ENCODE measurements at regions not wholly inside any gene's neighbourhood (a gene's known extent, or its start where the extent isn't known, plus 50 kb on each side); places are given as distances from the start of the nearest gene placed in this dataset.

DNA sequence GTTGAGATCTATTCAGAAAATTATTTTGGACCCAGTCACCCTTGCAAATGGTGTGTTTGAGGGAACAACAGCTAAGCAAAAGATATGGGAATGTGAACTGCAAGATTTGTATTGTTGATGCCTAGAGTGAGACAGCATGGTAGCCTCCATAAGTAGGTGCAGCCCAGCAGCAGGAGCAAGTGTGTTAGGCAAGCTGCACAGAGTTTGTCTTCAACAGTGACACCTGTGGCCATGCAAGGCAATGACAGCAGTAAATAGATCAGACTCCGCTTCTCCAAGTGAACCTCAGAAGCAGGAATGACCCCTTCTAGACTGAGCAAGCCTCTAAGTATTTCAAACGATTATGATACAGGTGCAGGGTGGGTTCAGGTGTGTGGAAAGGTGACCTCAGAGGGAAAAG, 133.4 kb upstream of the MSX1 start:
- TF ChIP-seq, protein P1, sequence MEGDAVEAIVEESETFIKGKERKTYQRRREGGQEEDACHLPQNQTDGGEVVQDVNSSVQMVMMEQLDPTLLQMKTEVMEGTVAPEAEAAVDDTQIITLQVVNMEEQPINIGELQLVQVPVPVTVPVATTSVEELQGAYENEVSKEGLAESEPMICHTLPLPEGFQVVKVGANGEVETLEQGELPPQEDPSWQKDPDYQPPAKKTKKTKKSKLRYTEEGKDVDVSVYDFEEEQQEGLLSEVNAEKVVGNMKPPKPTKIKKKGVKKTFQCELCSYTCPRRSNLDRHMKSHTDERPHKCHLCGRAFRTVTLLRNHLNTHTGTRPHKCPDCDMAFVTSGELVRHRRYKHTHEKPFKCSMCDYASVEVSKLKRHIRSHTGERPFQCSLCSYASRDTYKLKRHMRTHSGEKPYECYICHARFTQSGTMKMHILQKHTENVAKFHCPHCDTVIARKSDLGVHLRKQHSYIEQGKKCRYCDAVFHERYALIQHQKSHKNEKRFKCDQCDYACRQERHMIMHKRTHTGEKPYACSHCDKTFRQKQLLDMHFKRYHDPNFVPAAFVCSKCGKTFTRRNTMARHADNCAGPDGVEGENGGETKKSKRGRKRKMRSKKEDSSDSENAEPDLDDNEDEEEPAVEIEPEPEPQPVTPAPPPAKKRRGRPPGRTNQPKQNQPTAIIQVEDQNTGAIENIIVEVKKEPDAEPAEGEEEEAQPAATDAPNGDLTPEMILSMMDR (IDR thresholded peaks at IDR 0.05), result peak; percentile 50
- TF ChIP-seq POLR2AphosphoS5 (IDR thresholded peaks at IDR 0.05; ENCODE audit: low read depth, low read length) (no peak), GABPA (IDR thresholded peaks at IDR 0.05; ENCODE audit: low read depth) (no peak), YY1 (IDR thresholded peaks at IDR 0.05; ENCODE audit: low read depth) (no peak), MXI1 (IDR thresholded peaks at IDR 0.05; ENCODE audit: low read depth, low read length) (no peak), SIN3A (IDR thresholded peaks at IDR 0.05; ENCODE audit: borderline replicate concordance, low read depth, low read length) (no peak)
- TF ChIP-seq, protein P2, sequence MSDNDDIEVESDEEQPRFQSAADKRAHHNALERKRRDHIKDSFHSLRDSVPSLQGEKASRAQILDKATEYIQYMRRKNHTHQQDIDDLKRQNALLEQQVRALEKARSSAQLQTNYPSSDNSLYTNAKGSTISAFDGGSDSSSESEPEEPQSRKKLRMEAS (IDR thresholded peaks at IDR 0.05; ENCODE audit: low read depth), result no peak
- TF ChIP-seq, protein P3, sequence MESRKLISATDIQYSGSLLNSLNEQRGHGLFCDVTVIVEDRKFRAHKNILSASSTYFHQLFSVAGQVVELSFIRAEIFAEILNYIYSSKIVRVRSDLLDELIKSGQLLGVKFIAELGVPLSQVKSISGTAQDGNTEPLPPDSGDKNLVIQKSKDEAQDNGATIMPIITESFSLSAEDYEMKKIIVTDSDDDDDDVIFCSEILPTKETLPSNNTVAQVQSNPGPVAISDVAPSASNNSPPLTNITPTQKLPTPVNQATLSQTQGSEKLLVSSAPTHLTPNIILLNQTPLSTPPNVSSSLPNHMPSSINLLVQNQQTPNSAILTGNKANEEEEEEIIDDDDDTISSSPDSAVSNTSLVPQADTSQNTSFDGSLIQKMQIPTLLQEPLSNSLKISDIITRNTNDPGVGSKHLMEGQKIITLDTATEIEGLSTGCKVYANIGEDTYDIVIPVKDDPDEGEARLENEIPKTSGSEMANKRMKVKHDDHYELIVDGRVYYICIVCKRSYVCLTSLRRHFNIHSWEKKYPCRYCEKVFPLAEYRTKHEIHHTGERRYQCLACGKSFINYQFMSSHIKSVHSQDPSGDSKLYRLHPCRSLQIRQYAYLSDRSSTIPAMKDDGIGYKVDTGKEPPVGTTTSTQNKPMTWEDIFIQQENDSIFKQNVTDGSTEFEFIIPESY (IDR thresholded peaks at IDR 0.05; ENCODE audit: borderline replicate concordance, low read depth), result no peak

Measured in SK-N-SH (cell line).